GM13976 (cell line): ENCODE measurements at regions not wholly inside any gene's neighbourhood (a gene's known extent, or its start where the extent isn't known, plus 50 kb on each side); places are given as distances from the start of the nearest gene placed in this dataset.

ENCODE experiments used
- DNase-seq: peaks from one replicate; pipeline ENCODE4 v3.0.0; 2012; ENCODE audit warnings: low spot score
- CTCF ChIP-seq: IDR thresholded peaks from 2 replicates; pipeline ENCODE4 v1.5.1; 2012; ENCODE audit warnings: borderline replicate concordance, mild to moderate bottlenecking; ENCODE audit not compliant: insufficient read depth; ENCODE audit errors: extremely low read depth, missing control alignments, control extremely low read depth
- in situ Hi-C: fragments of 300-500 bp; cut with MboI; formaldehyde crosslinking; loops from one replicate; pipeline ENCODE4 v1.12.0; 2022; ENCODE audit warnings: low sequenced_read_pairs, mixed read lengths, inconsistent platforms; ENCODE audit not compliant: unreplicated experiment

DNA sequence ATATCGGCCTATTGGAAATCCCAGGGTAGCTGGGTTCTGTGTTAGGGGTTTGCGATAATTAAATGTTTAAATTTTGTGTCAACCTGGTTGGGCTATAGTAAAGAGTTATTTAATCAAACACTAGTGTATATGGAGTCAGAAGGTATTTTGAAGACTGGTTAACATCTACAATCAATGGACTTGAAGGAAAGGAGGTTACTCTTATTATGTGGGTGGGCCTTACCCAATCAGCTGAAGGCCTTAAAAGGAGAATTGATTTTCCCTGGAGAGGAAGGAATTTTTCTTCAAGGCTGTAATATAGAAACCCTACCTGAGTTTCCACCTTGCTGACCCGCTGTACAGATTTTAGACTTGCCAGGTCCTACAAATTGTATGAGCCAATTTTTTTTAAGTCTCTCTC, 411.4 kb downstream of the IRX1 start:
- DNase-seq = no peak
- no peak for TF ChIP-seq CTCF
- in situ Hi-C loops = no loop called here

GRCh38 chr5:4011943-4012342, 416.3 kb downstream of the IRX1 start:
- no peak for TF ChIP-seq CTCF
- in situ Hi-C loops = no loop called here

DNA sequence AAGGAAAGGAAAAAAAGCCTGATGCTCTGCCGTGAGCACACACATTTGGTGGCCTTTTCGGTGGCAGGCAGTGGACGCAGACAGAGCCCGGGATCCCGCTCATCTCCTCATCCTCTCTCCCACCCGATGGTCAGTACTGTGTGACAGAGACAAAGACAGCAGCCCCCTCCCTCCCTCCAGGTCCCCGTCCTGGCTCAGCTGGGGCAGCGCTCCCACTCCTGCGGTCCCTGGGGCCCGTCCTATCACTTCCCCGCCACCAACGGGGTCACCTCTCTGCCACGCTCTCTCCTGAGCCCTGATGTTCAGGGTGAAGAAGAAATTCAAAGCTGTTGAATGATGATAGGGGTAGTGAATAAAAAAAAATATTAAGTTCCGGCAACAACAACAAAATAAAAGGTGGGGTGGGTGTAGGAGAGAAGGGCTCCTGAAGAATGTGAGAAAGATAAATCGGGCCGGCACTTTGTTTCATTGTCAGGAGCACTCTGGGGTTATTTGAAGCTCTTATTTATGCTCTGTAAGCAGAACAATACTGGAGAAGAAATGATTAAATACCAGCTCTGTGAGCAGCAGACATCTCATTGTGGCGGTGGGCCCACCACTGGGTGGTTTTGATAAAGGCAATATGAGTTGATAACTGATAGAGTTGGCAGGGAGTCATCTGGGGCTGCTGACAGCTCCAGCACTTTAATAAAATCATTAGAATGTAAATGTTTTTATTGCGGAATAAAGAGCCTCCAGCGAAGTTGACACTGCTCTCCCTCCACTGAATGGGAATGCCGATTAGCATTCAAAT, 417.7 kb downstream of the IRX1 start:
- in situ Hi-C loops = no loop called here
- no peak for DNase-seq
- no peak for TF ChIP-seq CTCF

More at GRCh38 chr5:4011943-4012342, 416.3 kb downstream of the IRX1 start:
- DNase-seq = no peak

DNA sequence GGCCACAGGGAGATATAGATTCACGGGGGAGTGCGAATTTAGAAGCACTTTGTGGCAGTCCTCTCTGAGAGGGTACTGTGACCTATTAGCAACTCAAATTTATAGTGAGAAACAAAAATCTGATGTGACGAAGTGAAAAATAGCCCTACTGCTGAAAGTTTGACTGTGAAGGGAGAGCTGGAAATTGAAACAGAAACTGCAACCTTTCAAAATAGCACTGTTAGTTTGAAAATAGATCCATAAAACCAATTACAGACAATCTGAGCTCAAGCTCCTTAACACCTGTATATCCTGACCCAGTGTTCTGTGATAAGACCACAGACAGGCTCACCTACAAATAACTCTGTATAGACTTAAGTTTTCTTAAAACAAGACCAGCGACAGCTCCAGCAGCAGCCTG, 420.1 kb downstream of the IRX1 start:
- no peak for DNase-seq
- in situ Hi-C loops = no loop called here
- TF ChIP-seq CTCF = no peak

- no peak for TF ChIP-seq CTCF
- in situ Hi-C loops = no loop called here
- no peak for DNase-seq
Observed at GRCh38 chr5:4017076-4017803, 421.6 kb downstream of the IRX1 start.

- in situ Hi-C loops = no loop called here
- no peak for TF ChIP-seq CTCF
Observed at GRCh38 chr5:4018007-4018406, 422.4 kb downstream of the IRX1 start.

More at GRCh38 chr5:4018007-4018406, 422.4 kb downstream of the IRX1 start:
- no peak for DNase-seq
